Activated T-cell treated with anti-CD3 and anti-CD28 coated beads, Interleukin-2, amount 50 U/mL, for 72 hours (primary cell): ENCODE measurements at regions not wholly inside any gene's neighbourhood (a gene's known extent, or its start where the extent isn't known, plus 50 kb on each side); places are given as distances from the start of the nearest gene placed in this dataset.

Experiments
- ATAC-seq, 2 donors: fragments of 150-1000 bp; cut with Tn5 transposase; replicated peaks in 1 of 2; 2 replicates each; pipeline ENCODE4 v1.10.0; 2021; ENCODE audit warnings: moderate library complexity in 2 of 2, mild to moderate bottlenecking in 1 of 2
- DNase-seq, 2 donors: peaks; one replicate each; pipeline ENCODE4 v3.0.0; 2021 to 2022; ENCODE audit warnings: mixed read lengths in 1 of 2
- H3K27ac Mint-ChIP-seq: one replicate; pipeline ENCODE4 v1.8.0; 2022; ENCODE audit warnings: mild to moderate bottlenecking, moderate library complexity, mixed read lengths
- H3K27me3 Mint-ChIP-seq: one replicate; pipeline ENCODE4 v1.8.0; 2022; ENCODE audit warnings: low read depth, mixed read lengths
- H3K36me3 Mint-ChIP-seq, 2 donors: one replicate each; pipeline ENCODE4 v1.8.0; 2022; ENCODE audit warnings: mixed read lengths in 2 of 2, mild to moderate bottlenecking in 1 of 2; ENCODE audit not compliant: insufficient read depth in 2 of 2
- H3K4me1 Mint-ChIP-seq: one replicate; pipeline ENCODE4 v1.8.0; 2022; ENCODE audit warnings: low read depth, mixed read lengths
- H3K4me3 Mint-ChIP-seq, 2 donors: one replicate each; pipeline ENCODE4 v1.8.0; 2022; ENCODE audit warnings: mild to moderate bottlenecking in 2 of 2, mixed read lengths in 2 of 2, moderate library complexity in 2 of 2
- H3K9me3 Mint-ChIP-seq, 2 donors: one replicate each; pipeline ENCODE4 v1.8.0; 2022; ENCODE audit warnings: mixed read lengths in 2 of 2

DNA sequence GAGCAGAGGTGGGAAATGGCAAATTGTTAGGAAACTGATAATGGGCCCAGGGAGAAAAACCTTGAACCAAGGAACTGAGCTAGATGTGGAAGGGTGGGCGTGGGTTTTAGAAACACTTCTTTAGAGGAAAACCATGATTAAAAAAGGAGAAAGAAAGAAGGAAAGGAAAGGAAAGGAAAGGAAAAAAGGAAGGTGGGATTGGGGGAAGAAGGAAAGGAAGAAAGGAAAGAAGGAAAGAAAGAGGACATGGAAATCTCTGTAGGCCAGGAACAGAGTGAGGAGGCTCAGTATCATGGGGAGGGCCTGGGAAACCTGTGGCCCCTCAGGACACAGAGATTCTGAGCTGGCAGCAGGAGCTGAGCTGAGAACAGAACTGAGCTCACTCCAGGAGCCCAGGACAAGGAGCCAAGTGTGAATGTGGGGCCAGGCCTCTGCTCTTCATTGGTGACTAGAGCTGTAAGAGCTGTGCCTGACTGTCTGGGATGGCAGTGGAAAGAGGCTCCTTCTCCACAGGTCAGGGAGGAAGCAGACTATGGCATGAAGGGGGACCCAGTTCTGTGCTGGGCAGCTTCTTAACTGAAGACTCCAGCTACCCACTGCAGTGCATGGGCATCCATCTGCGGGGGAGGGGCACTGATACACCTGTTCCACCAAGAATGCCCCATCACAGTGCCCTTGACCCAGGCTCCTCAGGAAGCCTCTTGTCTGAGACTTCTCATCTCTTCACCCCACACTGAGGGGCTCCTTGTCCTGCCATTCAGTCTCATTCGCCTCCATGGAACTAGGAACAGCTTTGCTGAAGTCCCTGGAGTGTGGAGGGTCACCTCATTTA is 116.1 kb upstream of the BACH2 start:
- Mint-ChIP-seq H3K4me3 (peak overlapping the region; percentile 68 to 73), H3K9me3 (peaks cover 2 to 5% of the 10 kb centered on the region in 2 donors), H3K27me3 (no peaks in the 10 kb centered on the region), H3K4me1 (peaks cover 91% of the 10 kb centered on the region), H3K27ac (peak overlapping the region; percentile 95), H3K36me3 (peaks cover 6 to 13% of the 10 kb centered on the region in 2 donors)
- DNase-seq (no peak), ATAC-seq (no peak)

DNA sequence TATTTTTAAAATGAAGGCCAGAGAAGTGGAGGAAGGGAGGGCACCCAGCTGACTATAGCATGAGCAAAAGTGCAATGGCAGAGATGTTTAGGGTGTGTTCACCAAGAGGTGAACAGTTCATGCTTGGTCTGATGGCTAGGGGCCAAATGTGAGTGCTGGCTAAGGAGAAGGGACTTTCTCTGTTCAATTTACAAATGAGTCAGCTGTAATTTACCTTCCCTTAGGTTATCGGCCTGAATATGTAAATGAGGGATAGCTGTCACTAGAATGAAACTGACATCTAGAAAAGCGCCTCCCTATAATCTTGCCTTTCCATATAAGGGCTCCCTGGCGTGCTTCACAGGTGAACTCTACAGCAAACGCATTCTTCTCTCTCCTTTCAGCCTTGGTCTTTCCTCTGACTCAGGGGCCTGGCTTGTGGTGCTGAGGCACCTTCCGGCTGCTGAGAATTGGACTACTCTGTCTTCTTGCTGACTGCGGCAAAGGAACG is 114.7 kb upstream of the BACH2 start:
- DNase-seq (peak; percentile 84 to 87), ATAC-seq (peak; percentile 88 to 89)
- H3K27ac Mint-ChIP-seq: peak overlapping the region; percentile 33
- H3K4me3 Mint-ChIP-seq: peak overlapping the region; percentile 19 to 36
- H3K27me3 Mint-ChIP-seq: no peaks in the 10 kb centered on the region
- peaks cover 14 to 18% of the 10 kb centered on the region in 2 donors for H3K36me3 Mint-ChIP-seq
- peaks cover 2 to 5% of the 10 kb centered on the region in 2 donors for H3K9me3 Mint-ChIP-seq
- H3K4me1 Mint-ChIP-seq: peaks cover 93% of the 10 kb centered on the region

DNA sequence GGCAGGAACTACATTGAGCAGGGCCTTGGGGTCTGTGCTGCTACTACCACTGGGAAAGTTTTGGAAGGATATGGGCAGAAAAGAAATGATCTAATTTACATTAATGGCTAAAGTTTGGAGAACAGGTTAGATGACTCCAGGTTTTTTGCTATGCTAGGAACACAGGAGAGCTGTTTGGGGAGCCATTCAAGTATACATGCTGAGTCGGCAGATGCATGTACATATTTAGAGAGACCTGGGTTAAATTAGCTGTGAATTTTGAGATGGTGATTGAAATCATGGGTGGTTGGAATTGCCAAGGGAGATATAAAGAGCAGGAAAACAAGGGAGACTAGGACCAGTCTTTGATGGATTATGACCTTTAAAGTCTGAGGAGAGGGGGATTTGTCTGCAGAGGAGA is 113.1 kb upstream of the BACH2 start:
- H3K4me3 Mint-ChIP-seq: peak overlapping the region in 1 of 2 donors; percentile 2
- peaks cover 2 to 5% of the 10 kb centered on the region in 2 donors for H3K9me3 Mint-ChIP-seq
- peaks cover 14 to 21% of the 10 kb centered on the region in 2 donors for H3K36me3 Mint-ChIP-seq
- no peaks in the 10 kb centered on the region for H3K27me3 Mint-ChIP-seq
- no peak overlapping the region for H3K27ac Mint-ChIP-seq
- DNase-seq: no peak
- ATAC-seq: no peak
- peaks cover 95% of the 10 kb centered on the region for H3K4me1 Mint-ChIP-seq

DNA sequence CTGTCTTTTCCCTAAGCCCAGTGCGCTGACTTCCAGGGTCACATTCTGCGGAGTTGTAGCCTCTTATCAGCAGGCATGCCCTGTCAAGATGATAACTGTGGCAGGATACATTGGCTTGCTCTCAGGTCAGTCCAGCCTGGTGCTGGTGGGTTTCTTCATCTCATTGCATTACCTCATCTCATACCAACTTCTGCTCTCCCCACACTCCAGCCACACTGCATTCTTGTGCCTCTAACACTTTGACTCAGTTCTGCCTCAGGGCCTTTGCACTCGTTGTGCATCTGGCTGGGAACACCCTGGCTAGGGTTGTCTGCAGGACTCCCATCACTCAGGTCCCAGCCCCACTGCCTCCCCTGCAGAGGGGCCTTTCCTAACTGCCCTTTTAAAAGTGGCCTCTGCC is 110.3 kb upstream of the BACH2 start:
- DNase-seq: peak in 1 of 2 donors; percentile 39
- Mint-ChIP-seq H3K4me3 (peak overlapping the region; percentile 53 to 72), H3K9me3 (peaks cover 2 to 5% of the 10 kb centered on the region in 2 donors), H3K4me1 (peaks cover 95% of the 10 kb centered on the region), H3K27me3 (no peaks in the 10 kb centered on the region), H3K36me3 (peaks cover 20 to 24% of the 10 kb centered on the region in 2 donors), H3K27ac (peak overlapping the region; percentile 80)
- ATAC-seq: no peak

DNA sequence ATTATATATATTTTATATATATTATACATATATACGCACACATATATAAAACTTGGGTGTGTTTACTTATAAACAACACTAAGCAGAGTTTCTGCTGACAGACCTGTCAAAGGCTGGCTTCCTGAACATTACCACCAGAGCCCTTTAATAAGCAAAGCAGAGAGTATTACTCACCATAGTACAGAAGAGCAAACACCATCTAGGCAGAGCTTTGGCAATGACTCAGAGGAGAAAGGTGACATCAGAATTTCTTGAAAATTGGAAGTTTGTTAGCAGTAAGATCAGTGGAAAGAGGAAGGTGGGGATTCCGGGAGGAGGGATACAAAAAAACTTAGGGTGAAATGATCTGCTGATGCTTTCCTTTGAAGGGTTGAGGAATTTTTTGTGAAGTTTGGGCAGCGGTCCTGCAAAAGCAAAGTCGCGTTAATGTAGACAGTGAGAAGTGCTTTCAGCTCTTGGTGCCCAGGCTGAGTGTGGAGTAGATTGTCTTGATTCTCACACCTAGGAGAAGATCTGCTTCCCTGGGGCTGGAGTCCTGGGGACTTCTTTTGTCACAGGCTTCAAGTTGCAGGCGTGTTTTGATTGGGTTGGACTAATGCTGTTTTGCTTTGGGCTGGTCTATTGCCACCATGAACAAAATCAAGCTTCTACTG is 109.6 kb upstream of the BACH2 start:
- Mint-ChIP-seq H3K4me3 (peak overlapping the region; percentile 53 to 72), H3K27me3 (no peaks in the 10 kb centered on the region), H3K4me1 (peaks cover 95% of the 10 kb centered on the region), H3K9me3 (peaks cover 2 to 5% of the 10 kb centered on the region in 2 donors), H3K36me3 (peaks cover 20 to 26% of the 10 kb centered on the region in 2 donors), H3K27ac (peak overlapping the region; percentile 24)
- ATAC-seq: peak; percentile 57 to 66
- DNase-seq: peak; percentile 44 to 47

DNA sequence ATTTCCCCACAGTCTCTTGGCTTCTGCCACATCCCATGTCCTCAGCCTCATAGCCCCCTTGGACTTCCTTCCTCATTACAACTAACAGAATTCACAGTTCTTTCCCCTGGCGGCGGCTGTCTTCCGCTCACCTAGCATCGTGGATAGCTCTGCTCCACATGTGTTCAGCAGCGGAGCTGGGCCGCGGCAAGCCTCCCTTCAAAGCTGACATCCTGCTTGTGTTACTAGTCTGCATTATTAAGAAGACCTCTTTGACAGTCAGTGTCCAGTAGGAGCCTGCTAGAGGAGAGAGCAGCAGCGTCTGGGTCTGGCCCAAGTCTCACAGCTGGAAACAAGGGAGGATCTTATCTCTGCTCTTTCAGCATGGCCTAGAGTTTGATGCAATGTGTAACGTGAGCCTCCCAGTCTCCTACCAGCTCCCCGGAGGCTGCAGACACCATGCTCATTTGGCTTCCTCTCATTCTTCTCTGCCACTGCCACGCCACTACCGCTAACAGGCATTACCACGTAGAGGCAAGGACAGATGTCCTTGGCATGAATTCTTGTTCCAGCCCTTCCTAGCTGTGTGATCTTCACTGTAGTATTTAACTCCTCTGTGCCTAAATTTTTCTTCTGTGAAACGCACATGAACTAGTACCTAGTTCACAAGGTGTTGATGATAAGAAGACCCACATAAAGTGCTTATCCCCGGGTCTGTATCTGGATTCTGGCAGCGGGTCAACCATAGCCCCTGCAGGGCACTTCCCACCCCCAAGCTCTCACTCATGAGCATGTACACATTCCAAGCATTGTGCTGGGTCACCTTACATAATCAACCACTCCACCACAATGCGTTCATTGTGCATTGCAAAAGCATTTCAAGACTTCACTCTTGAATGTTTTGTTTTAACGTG is 107.1 kb upstream of the BACH2 start:
- Mint-ChIP-seq H3K27ac (peak overlapping the region; percentile 97), H3K36me3 (peaks cover 13 to 16% of the 10 kb centered on the region in 2 donors), H3K27me3 (no peaks in the 10 kb centered on the region), H3K4me3 (peak overlapping the region; percentile 72 to 87), H3K4me1 (peaks cover 95% of the 10 kb centered on the region), H3K9me3 (no peaks in the 10 kb centered on the region)
- DNase-seq (no peak), ATAC-seq (no peak)

DNA sequence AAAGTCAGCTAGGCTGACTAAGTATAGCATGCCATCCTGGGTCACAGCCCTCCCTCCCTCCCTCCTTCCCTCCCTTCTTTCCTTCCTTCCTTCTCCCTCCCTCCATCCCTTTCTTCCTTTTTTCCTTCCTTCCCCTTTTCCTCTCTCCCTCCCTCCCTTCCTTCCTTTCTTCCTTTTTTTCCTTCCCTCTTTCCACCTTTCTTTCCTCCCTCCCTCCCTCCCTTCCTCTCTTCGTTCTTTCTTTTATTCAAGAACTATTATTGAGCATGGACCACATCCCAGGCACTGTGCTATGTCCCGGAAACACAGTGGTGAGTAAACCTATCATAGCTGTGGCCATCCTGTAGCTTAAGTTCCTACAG is 106.2 kb upstream of the BACH2 start:
- H3K27me3 Mint-ChIP-seq: no peaks in the 10 kb centered on the region
- H3K36me3 Mint-ChIP-seq: peaks cover 13 to 15% of the 10 kb centered on the region in 2 donors
- ATAC-seq: no peak
- H3K4me3 Mint-ChIP-seq: peak overlapping the region; percentile 72 to 87
- H3K4me1 Mint-ChIP-seq: peaks cover 98% of the 10 kb centered on the region
- DNase-seq: no peak
- no peaks in the 10 kb centered on the region for H3K9me3 Mint-ChIP-seq
- H3K27ac Mint-ChIP-seq: peak overlapping the region; percentile 97

DNA sequence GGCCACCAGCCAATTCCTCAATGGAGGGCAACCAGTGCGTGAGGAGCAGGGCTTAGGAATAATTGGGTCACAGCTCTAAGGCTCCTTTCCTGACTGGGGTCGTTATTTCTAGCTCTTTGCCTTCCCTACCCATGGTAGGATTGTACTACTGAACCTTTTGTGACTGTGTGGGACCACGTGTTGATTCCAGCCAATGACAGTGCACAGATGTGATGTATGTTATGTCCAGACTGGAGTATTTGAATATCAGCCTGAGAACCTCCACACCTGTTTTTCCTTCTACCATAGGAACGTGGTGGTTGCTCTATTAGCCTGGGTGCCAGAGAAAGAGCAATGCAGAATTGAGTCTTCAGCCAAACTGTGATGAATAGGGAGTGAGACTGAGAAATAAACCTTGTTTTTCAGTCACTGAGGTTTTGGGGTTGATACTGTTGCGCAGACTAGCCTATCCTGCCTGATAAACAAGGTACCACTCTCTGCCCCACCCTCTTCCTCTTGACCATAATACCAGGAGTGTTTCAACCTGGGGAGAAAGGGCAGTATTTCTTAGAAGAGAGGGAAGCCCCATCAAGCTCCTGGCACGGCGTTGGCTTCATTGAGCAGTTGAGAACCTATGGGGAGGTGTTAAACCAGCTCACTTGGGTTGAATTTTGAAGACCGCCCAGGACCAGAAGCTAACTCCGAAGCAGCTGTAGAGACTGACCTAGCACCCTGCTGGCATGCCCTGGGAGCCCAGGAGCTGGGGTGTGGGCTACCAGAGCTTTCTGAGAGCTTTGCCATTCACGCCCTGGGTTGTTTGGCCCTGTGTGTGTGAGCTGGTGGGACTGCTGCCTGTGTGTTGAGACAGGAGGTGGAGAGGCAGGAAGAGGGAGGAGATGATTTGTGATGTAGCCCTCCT is 105.5 kb upstream of the BACH2 start:
- Mint-ChIP-seq H3K4me1 (peaks cover 99% of the 10 kb centered on the region), H3K4me3 (peak overlapping the region; percentile 74 to 76), H3K36me3 (peaks cover 8 to 13% of the 10 kb centered on the region in 2 donors), H3K9me3 (no peaks in the 10 kb centered on the region), H3K27me3 (no peaks in the 10 kb centered on the region), H3K27ac (peak overlapping the region; percentile 92)
- ATAC-seq (peak; percentile 67), DNase-seq (peak; percentile 74 to 76)

DNA sequence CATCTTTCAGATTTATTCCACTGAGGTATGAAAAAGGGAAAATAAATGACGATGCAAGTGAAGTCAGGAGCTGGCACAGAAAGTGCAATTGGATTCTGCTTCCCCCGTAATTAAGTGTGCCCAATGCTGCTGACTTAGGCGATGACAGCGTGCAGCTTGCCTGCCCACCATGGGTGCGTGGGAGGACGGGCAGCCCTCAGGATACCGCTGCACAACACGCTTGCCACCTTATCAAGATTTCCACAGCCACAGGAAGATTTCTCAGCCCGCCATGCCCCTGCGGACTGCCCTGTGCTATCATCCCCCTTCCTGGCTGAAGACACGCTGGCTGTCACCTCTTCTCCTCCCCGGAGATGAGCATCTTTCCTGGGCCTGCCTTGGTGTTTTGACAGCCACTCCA is 103.3 kb upstream of the BACH2 start:
- H3K9me3 Mint-ChIP-seq: no peaks in the 10 kb centered on the region
- H3K4me1 Mint-ChIP-seq: peaks cover 100% of the 10 kb centered on the region
- no peaks in the 10 kb centered on the region for H3K27me3 Mint-ChIP-seq
- no peak for ATAC-seq
- peak overlapping the region; percentile 75 to 76 for H3K4me3 Mint-ChIP-seq
- peak overlapping the region; percentile 92 for H3K27ac Mint-ChIP-seq
- peaks cover 5 to 7% of the 10 kb centered on the region in 2 donors for H3K36me3 Mint-ChIP-seq
- peak; percentile 67 to 69 for DNase-seq

DNA sequence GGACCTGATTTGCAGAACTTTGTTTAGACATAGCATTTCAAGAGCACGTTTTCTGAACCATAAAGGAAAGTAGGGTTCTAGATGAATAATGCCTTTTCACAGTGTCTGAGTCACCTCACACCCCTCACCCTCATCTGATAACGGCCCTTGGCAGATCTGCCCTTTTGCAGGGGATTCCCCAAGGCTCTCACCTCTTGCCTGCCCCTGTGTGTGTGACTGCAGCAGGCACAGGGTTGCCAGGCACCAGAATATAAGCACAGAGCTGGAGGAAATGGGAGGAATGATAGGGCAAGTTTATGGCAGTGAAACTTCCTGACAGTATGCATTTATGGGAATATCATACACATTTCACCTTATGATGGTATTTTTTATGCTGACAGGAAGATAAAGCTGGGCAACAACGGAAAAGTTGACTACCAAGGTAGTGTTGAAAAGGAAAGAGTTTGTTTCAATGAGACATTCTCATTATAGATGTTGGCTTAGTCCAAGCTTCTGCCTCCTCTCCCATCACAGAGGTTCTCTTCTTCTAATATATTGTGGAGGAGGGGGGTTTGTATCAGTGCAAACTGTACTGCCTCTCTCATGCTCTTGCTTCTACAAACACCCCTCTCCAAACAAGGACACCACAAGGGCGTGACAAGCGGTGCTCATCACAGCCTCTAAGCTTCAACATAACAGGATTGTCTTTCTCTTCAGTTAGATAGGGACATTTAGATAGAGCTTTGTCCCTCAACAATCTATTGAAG is 101.5 kb upstream of the BACH2 start:
- Mint-ChIP-seq H3K27me3 (no peaks in the 10 kb centered on the region), H3K4me1 (peaks cover 100% of the 10 kb centered on the region), H3K9me3 (no peaks in the 10 kb centered on the region), H3K27ac (peak overlapping the region; percentile 92), H3K36me3 (peaks cover 0 to 2% of the 10 kb centered on the region in 2 donors), H3K4me3 (peak overlapping the region; percentile 75 to 76)
- DNase-seq (peak; percentile 89 to 94), ATAC-seq (peak; percentile 83 to 88)

DNA sequence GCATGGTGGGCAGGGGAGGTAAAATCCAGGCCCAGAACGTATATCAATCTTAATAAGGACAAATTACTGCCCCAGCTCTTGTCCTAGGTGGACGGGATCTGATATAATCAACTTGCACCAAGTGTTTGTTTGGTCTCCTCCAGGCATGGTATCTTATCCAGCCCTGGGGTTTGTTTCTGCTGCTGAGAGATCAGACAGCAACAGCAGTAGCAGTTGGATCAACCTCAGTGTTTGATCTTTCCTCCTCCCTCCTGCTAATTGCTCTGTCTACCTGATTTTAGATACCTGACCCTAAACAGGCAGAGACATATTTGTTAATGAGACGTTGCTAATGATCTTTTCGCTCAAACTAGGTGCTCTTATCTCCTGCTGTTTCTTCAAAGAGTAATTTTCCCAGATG is 100.4 kb upstream of the BACH2 start:
- no peaks in the 10 kb centered on the region for H3K27me3 Mint-ChIP-seq
- H3K36me3 Mint-ChIP-seq: peaks cover 0 to 2% of the 10 kb centered on the region in 2 donors
- H3K4me3 Mint-ChIP-seq: peak overlapping the region; percentile 75 to 76
- peak overlapping the region; percentile 92 for H3K27ac Mint-ChIP-seq
- DNase-seq: no peak
- H3K4me1 Mint-ChIP-seq: peaks cover 97% of the 10 kb centered on the region
- ATAC-seq: no peak
- no peaks in the 10 kb centered on the region for H3K9me3 Mint-ChIP-seq
